GM21717 (cell line): ENCODE measurements at regions not wholly inside any gene's neighbourhood (a gene's known extent, or its start where the extent isn't known, plus 50 kb on each side); places are given as distances from the start of the nearest gene placed in this dataset.
"Not testable (repeated sequence)": the region's sequence is repeated elsewhere in the genome, so short reads cannot be mapped to it uniquely, and the experiment has no call there.

Source experiments
- ATAC-seq: cut with Tn5 transposase; IDR thresholded peaks from one replicate; pipeline ENCODE4 v1.9.1; 2021; ENCODE audit warnings: mild to moderate bottlenecking, moderate library complexity; ENCODE audit not compliant: unreplicated experiment

GRCh38 chr1:67609577-67610341 lies 75.2 kb upstream of the GADD45A start:
- ATAC-seq: peak; percentile 48

- no peak for ATAC-seq
Observed at GRCh38 chr1:67610450-67610849, 74.6 kb upstream of the GADD45A start.

- no peak for ATAC-seq
Observed at GRCh38 chr1:67611846-67612245, 73.2 kb upstream of the GADD45A start.

- ATAC-seq: no peak
Observed at GRCh38 chr1:67612788-67613241, 72.2 kb upstream of the GADD45A start.

DNA sequence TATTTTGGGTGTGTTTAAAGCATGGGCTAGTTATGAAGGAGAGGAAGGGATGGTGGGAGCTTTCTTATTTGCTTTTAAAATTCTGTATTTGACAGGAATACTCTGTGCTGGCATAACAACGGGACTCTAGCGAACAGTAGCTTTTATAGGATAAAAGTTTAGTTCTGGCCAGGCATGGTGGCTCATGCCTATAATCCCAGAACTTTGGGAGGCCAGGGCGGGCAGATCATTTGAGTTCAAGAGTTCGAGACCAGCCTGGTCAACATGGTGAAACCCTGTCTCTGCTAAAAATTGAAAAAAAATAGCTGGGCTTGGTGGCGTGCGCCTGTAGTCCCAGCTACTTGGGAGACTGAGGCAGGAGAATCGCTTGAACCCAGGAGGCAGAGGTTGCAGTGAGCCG lies 71.5 kb upstream of the GADD45A start:
- not testable (repeated sequence) for ATAC-seq

DNA sequence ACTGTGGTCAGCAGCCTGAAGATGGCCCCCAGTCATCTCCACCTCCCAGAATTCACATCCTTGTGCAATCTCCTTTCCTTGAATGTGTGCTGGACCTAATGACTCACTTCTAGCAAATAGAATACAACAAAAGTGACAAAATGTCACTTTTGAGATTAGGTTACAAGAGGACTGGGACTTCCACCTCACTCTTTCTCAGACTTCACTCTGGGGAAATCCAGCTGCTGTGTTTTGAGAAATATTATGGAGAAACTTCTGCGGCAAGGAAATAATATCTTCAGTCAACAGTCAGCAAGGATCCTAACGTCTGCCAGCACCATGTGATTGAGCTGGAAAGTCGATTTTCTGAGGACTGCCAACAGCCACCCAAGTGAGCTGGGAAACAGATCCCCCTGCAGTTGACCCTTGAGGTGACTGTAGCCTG lies 70.5 kb upstream of the GADD45A start:
- ATAC-seq: no peak

- no peak for ATAC-seq
Observed at GRCh38 chr1:67615886-67616285, 69.1 kb upstream of the GADD45A start.

DNA sequence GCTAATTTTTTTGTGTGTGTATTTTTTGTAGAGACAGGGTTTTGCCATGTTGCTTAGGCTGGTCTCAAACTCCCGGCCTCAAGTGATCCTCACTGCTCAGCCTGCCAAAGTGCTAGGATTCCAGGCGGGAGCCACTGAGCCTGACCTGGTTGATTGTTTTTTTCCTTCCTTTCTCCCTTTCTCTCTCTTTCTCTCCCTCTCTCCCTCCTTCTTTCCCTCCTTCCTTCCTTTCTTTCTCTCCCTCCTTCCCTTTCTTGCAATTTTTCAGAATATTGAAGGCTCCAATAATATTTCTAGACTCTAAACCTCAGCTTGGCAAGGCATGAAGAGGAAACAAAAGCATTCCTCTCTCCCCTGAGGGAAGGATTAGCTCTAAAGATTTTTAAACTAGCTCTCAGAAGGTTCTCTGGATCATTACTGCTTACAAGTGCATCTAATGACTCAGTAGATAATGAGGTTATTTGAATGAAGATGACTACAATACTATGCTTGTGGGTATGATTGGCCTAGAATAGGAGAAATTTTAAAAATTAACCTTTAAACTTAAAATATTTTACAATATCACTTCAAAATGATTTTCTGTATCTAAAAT lies 68.5 kb upstream of the GADD45A start:
- no peak for ATAC-seq

- ATAC-seq: no peak
Observed at GRCh38 chr1:67618285-67619018, 66.5 kb upstream of the GADD45A start.

DNA sequence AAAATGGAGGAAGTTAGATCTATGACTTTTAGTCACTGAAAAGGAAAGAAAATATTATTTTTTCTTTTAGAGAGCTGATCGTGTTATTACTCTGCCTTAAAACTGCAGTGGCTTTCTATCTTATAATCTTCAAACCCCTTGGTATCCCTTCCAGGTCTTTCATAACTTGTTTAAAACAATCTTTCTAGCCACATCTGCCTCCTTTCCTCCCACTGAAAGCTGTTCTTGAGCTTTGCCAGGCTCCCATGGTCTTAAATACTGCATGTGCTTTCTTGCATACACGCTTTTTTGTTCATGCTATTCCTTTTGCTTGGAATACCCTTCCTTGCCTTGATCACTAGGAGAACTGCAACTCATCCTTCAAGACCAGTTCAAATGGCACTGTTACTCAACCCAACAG lies 65.9 kb upstream of the GADD45A start:
- ATAC-seq: no peak

DNA sequence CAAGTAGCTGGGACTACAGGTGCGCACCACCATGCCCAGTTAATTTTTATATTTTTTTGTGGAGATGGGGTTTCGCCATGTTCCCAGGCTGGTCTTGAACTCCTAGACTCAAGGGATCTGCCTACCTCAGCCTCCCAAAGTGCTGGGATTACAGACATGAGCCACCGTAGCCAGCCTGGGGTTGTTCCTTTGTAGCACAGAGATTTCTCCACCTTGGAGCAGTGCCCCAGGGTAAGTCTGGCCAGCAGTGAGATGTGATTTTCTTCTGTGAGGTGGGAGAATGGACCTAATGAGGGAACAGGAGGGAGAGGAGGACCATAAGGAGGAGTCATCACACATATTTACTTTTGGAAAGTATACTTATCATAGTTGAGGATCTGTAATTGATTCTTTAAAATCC lies 61.1 kb upstream of the GADD45A start:
- ATAC-seq: no peak

DNA sequence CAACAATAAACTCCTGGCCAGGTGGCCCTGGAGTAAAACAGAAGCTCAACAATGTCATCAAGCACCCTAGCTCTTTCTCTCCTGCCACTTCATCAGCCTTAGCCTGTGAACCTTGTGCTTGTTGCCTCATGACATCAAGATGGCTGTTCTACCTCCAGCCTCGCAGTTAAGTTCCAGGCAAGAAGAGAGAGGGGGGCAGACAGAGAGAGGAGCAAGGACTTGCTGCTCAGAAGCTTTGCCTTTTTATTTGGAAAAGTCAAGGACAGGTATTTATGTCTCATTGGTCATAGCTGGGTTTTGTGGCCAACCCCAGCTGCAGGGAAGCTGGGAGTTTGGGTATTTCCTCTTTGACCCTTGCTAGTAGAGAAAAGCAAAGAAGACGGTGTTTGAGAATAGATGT lies 60.3 kb upstream of the GADD45A start:
- no peak for ATAC-seq

DNA sequence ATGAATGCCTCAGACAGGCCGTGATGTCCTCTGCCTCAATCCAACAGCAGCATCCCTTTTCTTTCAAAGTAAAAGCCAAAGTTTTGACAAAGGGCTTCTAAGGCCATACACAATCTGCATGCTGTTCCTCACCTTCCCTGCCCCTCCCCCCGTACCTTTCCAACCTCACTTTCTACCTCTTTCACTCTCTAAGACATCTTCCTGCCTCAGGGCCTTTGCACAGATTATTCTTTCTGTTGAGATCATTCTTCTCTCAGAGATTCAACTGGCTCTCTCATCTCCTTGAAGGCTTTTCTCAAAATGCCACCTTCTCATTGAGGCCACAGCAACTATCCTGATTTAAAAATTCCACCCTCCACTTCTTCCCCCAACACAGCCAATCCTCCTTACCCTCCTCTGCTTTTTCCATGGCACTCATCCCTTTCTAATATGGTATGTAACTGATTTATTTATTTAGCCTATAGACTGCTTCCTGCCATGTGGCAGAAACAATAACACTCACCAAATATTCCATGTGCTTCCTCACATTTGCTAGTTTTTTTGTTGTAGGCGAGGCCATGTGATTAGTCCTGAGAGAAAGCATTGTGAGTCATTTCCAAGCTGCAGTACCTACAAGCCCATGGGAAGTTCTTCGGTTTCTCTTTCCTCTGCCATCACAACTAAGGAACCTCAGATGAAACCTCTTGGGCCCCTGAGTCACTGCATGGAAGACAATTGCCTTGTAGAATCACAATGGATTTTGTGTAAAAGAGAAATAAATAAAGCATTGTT lies 58.7 kb upstream of the GADD45A start:
- ATAC-seq: no peak

GRCh38 chr1:67626861-67627235 lies 58.2 kb upstream of the GADD45A start:
- no peak for ATAC-seq

- ATAC-seq: no peak
Observed at GRCh38 chr1:67627336-67627735, 57.7 kb upstream of the GADD45A start.

DNA sequence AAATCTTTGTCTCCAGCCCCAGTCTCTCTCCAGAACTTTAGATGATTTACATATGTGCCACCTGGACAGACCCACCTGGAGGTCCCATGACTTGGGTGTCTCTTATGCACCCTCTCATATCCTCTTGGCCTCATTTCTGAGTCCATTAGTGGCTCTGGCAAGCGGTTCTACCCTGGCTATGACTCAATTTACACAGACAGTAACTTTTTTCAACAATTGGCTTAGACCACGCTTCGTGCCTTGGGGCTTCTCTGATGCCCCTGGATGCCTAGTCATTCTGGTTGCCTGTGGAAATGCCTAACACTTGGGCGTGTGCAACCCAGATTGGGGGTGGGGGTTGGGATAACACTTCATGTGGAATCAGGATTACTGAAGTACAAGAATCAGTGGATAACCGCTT lies 57.1 kb upstream of the GADD45A start:
- ATAC-seq: no peak

DNA sequence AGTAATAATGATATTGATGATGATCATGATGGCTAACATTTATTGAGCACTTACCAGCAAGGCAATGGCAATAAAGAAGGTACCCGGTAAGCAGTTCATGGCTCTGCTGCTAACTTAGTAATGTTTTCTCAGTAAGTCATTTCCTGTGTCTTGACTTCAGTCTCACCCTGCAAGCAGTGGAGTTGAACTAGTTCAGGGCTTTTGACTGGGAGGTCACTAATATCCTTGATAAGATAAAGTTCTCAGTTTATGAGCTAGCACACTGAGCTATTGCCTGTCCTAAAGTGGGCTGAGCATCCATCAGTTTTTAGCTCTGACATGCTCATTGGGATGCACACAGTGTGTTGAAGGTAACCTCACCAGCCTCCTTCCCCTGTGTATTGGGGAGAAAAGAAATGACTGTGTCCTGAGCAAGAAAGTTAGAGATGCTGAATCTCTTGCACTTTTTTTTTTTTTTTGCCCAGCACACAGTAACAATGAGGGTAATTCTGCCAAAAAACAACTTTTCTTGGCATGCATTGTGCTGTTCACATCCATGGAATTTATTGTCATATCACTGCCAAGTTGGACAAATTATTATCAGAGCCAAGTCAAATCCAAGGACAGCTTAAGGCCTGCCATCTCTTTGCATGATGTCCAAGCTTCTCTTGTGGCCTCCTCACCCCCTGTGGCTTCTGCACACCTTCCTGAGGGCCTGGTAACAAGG lies 55.5 kb upstream of the GADD45A start:
- ATAC-seq: no peak

DNA sequence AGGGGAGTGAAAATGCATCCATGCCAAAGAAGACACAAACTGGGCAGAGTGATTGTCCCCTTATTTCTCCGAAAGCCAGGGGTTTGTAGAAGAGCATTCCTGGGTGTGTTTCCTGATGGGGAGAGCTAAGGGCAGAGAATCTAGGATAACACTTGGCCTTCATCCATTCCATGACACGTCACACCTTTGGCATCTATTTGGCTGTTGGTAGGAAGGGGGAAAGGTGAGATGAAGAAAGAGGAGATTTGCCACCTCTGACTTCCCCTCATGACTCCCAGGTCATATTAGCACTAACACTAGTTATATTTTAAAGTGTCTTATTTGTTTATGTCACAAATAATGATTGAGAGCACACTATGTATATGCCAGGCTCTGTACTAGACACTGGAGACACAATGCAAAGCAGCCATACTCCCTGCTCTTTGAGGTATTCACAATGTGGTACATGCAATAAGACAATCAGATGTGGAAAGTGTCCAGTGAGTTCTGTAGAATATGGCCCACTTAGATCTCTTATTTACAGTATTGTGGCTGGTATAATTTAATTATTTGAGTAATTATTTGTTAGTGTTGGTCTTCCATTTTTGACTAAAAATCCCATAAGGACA lies 54.5 kb upstream of the GADD45A start:
- no peak for ATAC-seq

- ATAC-seq: no peak
Observed at GRCh38 chr1:67632356-67632755, 52.6 kb upstream of the GADD45A start.
